Hepatocyte (in vitro differentiated cells): ENCODE measurements at regions not wholly inside any gene's neighbourhood (a gene's known extent, or its start where the extent isn't known, plus 50 kb on each side); places are given as distances from the start of the nearest gene placed in this dataset.

Experiments
- DNase-seq: peaks from one replicate; pipeline ENCODE4 v3.0.0-alpha.2; 2016; ENCODE audit warnings: low spot score
- H2AFZ ChIP-seq: fragments of 200-600 bp; sonication (generic); 2 replicates; pipeline ENCODE4 v1.6.0; 2016; ENCODE audit warnings: antibody characterized with exemption, mild to moderate bottlenecking
- H3K27ac ChIP-seq: fragments of 200-600 bp; sonication (generic); 2 replicates; pipeline ENCODE4 v1.5.1; 2016; ENCODE audit warnings: mild to moderate bottlenecking
- H3K27me3 ChIP-seq: fragments of 200-600 bp; sonication (generic); 2 replicates; pipeline ENCODE4 v1.6.1; 2016
- H3K36me3 ChIP-seq: fragments of 200-600 bp; sonication (generic); replicated peaks from 2 replicates; pipeline ENCODE4 v1.5.1; 2016; ENCODE audit warnings: low read depth; ENCODE audit not compliant: insufficient read depth
- H3K4me1 ChIP-seq: fragments of 200-600 bp; sonication (generic); 2 replicates; pipeline ENCODE4 v1.5.1; 2016; ENCODE audit warnings: mild to moderate bottlenecking, moderate library complexity; ENCODE audit not compliant: insufficient read depth
- H3K4me2 ChIP-seq: fragments of 200-600 bp; sonication (generic); 2 replicates; pipeline ENCODE4 v1.6.0; 2016
- H3K4me3 ChIP-seq: fragments of 200-600 bp; sonication (generic); 2 replicates; pipeline ENCODE4 v1.5.1; 2016; ENCODE audit warnings: mild to moderate bottlenecking
- H3K79me2 ChIP-seq: fragments of 200-600 bp; sonication (generic); 2 replicates; pipeline ENCODE4 v1.6.0; 2017; ENCODE audit warnings: mild to moderate bottlenecking
- H3K9me2 ChIP-seq: fragments of 200-600 bp; sonication (generic); replicated peaks from 2 replicates; pipeline ENCODE4 v1.6.0; 2017; ENCODE audit warnings: mild to moderate bottlenecking; ENCODE audit not compliant: insufficient read depth
- H3K9me3 ChIP-seq: fragments of 200-600 bp; sonication (generic); 2 replicates; pipeline ENCODE4 v1.5.1; 2016; ENCODE audit warnings: low read depth, mild to moderate bottlenecking
- H4K20me1 ChIP-seq: fragments of 200-600 bp; sonication (generic); 2 replicates; pipeline ENCODE4 v1.6.0; 2016; ENCODE audit warnings: mild to moderate bottlenecking; ENCODE audit not compliant: insufficient read depth, poor library complexity, severe bottlenecking
- EZH2 ChIP-seq: fragments of 200-600 bp; sonication (generic); IDR thresholded peaks from 2 replicates; pipeline ENCODE4 v1.6.1; 2016; ENCODE audit warnings: antibody characterized with exemption, mild to moderate bottlenecking, borderline replicate concordance
- EZH2phosphoT487 ChIP-seq: fragments of 200-600 bp; sonication (generic); IDR thresholded peaks from one replicate; pipeline ENCODE4 v1.6.1; 2018; ENCODE audit warnings: antibody characterized with exemption, mild to moderate bottlenecking, low read depth, moderate library complexity; ENCODE audit not compliant: unreplicated experiment, severe bottlenecking
- WGBS: methylation state at CpG from one replicate; pipeline ENCODE4 v1.1.6; 2016; ENCODE audit warnings: low lambda C conversion rate; ENCODE audit errors: missing lambda C conversion rate; 5-methylcytosine and 5-hydroxymethylcytosine counted together
- TF ChIP-seq, protein P1 (sequence below): fragments of 200-600 bp; sonication (generic); IDR thresholded peaks from 2 replicates; pipeline ENCODE4 v1.5.1; 2016; ENCODE audit warnings: antibody characterized with exemption, mild to moderate bottlenecking; ENCODE audit not compliant: poor library complexity

DNA sequence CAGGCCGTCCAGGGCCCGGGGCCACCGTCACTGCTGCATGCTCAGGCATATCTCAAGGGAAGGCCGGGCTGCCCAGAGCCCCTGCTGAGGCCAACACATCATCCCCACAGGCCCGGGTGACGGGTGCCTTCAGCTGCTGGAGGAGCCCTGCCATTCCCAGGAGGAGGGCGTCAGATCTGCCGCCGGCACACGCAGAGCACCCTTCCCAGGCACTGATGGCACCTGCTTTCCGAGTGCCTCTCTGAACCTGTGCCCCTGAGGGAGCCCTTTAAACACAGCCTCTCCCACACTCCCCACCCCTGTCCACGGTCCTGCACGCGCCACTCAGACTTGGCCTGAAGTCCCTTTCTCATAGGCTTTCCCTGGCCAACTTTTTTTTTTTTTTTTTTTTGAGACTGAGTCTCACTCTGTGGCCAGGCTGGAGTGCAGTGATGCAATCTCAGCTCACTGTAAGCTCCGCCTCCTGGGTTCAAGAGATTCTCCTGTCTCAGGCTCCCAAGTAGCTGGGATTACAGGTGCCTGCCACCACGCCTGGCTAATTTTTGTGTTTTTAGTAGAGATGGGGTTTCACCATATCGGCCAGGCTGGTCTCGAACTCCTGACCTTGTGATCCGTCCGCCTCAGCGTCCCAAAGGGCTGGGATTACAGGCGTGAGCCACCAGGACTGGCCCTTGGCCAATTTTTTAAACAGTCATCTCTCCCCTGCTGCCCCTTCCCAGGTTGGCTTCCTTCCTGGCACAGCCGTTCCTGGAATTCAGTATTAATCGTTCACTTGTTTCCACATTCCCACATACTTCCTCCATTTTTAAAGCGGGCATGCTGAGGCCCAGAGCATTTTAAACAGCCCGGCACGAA, 211.7 kb downstream of the NDUFA10 start:
- no peaks in the 10 kb centered on the region for H3K9me2 ChIP-seq
- DNase-seq, result no peak
- no peak overlapping the region for H2AFZ ChIP-seq
- no peak overlapping the region for H3K4me2 ChIP-seq
- H3K4me1 ChIP-seq, result peaks cover 17% of the 10 kb centered on the region
- H3K27ac ChIP-seq, result peak overlapping the region; percentile 72
- no peaks in the 10 kb centered on the region for H3K36me3 ChIP-seq
- H3K79me2 ChIP-seq, result no peaks in the 10 kb centered on the region
- WGBS, result 93% methylated on average over 27 of the region's 27 CpGs
- no peaks in the 10 kb centered on the region for H3K9me3 ChIP-seq
- H3K27me3 ChIP-seq, result no peaks in the 10 kb centered on the region
- no peaks in the 10 kb centered on the region for H4K20me1 ChIP-seq
- H3K4me3 ChIP-seq, result no peak overlapping the region
- TF ChIP-seq, protein P1, sequence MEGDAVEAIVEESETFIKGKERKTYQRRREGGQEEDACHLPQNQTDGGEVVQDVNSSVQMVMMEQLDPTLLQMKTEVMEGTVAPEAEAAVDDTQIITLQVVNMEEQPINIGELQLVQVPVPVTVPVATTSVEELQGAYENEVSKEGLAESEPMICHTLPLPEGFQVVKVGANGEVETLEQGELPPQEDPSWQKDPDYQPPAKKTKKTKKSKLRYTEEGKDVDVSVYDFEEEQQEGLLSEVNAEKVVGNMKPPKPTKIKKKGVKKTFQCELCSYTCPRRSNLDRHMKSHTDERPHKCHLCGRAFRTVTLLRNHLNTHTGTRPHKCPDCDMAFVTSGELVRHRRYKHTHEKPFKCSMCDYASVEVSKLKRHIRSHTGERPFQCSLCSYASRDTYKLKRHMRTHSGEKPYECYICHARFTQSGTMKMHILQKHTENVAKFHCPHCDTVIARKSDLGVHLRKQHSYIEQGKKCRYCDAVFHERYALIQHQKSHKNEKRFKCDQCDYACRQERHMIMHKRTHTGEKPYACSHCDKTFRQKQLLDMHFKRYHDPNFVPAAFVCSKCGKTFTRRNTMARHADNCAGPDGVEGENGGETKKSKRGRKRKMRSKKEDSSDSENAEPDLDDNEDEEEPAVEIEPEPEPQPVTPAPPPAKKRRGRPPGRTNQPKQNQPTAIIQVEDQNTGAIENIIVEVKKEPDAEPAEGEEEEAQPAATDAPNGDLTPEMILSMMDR, result no peak
- TF ChIP-seq EZH2 (no peak), EZH2phosphoT487 (no peak)

- 93% methylated on average over 20 of the region's 20 CpGs for WGBS
- Histone ChIP-seq H3K4me3 (no peak overlapping the region), H3K27me3 (no peaks in the 10 kb centered on the region), H3K9me3 (no peaks in the 10 kb centered on the region), H3K9me2 (no peaks in the 10 kb centered on the region), H2AFZ (no peak overlapping the region), H3K36me3 (no peaks in the 10 kb centered on the region), H3K4me2 (no peak overlapping the region), H3K4me1 (peaks cover 17% of the 10 kb centered on the region), H4K20me1 (no peaks in the 10 kb centered on the region), H3K79me2 (no peaks in the 10 kb centered on the region), H3K27ac (no peak overlapping the region)
- TF ChIP-seq EZH2 (no peak), EZH2phosphoT487 (no peak)
- TF ChIP-seq, protein P1, result no peak
- no peak for DNase-seq
Observed at GRCh38 chr2:239811806-239812560, 213.2 kb downstream of the NDUFA10 start.

GRCh38 chr2:239811111-239811781, 213.9 kb downstream of the NDUFA10 start:
- WGBS, result 89% methylated on average over 14 of the region's 14 CpGs
- Histone ChIP-seq H3K9me2 (no peaks in the 10 kb centered on the region), H3K27me3 (no peaks in the 10 kb centered on the region), H4K20me1 (no peaks in the 10 kb centered on the region), H3K4me1 (peaks cover 17% of the 10 kb centered on the region), H3K79me2 (no peaks in the 10 kb centered on the region), H3K9me3 (no peaks in the 10 kb centered on the region), H3K36me3 (no peaks in the 10 kb centered on the region), H3K27ac (no peak overlapping the region), H2AFZ (no peak overlapping the region), H3K4me3 (no peak overlapping the region), H3K4me2 (no peak overlapping the region)
- DNase-seq, result no peak
- TF ChIP-seq, protein P1, result no peak
- no peak for TF ChIP-seq EZH2phosphoT487
- no peak for TF ChIP-seq EZH2
